GM18951 (cell line): ENCODE measurements at regions not wholly inside any gene's neighbourhood (a gene's known extent, or its start where the extent isn't known, plus 50 kb on each side); places are given as distances from the start of the nearest gene placed in this dataset.

Source experiments
- POLR2A ChIP-seq: IDR thresholded peaks from 4 replicates; pipeline ENCODE4 v1.6.1; 2011; ENCODE audit warnings: mild to moderate bottlenecking; ENCODE audit not compliant: insufficient read length, insufficient read depth; ENCODE audit errors: extremely low read depth
- in situ Hi-C: fragments of 300-500 bp; cut with MboI; formaldehyde crosslinking; loops from one replicate; pipeline ENCODE4 v1.12.0; 2022; ENCODE audit warnings: low sequenced_read_pairs, mixed read lengths, inconsistent platforms; ENCODE audit not compliant: unreplicated experiment

- in situ Hi-C loops, result loop anchor here (25.0 kb wide), 2 partner anchors 687 to 887 kb away; no protein-coding TSS in a partner anchor
- TF ChIP-seq POLR2A, result no peak
Measured at GRCh38 chr12:47023953-47024352, 55.5 kb upstream of the PCED1B start.

DNA sequence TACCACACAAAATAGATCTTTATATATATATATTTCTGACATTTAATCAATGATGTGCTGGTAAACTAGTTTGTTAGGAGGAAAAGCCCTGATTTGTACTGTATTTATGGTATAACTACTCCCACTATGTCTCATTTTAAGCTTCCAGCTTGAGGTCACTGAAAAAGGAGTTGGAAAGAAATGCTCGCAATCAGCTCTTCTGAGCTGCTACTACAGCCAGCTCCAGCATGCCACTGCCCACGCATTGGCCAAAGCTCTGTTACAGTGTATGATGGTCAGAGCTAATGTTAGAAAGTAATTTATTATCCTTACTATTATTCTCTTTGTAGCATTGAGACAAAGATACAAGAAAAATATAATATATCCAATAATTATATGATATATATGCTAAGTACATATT, 55.0 kb upstream of the PCED1B start:
- in situ Hi-C loops, result loop anchor here (25.0 kb wide), 2 partner anchors 687 to 887 kb away; no protein-coding TSS in a partner anchor
- TF ChIP-seq POLR2A, result no peak

- in situ Hi-C loops, result no loop called here
Measured at GRCh38 chr12:47025349-47025748, 54.1 kb upstream of the PCED1B start.

DNA sequence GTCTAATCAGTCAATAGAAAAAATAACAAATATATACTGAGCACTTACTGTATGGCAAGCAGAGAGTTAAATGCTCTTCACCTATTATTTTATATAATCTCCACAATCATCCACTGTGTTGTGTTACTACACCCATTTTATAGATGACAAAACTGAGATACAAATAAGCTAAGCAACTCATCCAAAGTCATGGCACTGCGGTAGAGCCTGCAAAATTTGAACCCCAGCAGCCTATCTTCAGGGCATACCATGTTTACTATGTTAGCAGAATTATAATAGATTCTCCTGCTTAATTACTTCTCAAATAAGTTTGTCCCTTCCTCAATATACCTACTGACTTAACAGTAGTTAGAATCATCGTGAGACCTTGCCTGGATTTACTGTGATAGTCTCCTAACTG, 53.6 kb upstream of the PCED1B start:
- in situ Hi-C loops, result no loop called here
- no peak for TF ChIP-seq POLR2A

More at GRCh38 chr12:47025349-47025748, 54.1 kb upstream of the PCED1B start:
- no peak for TF ChIP-seq POLR2A

- no peak for TF ChIP-seq POLR2A
- in situ Hi-C loops, result no loop called here
Measured at GRCh38 chr12:47026291-47026690, 53.1 kb upstream of the PCED1B start.
